ENCODE measurements at regions not wholly inside any gene's neighbourhood (a gene's known extent, or its start where the extent isn't known, plus 50 kb on each side); places are given as distances from the start of the nearest gene placed in this dataset.

DNA sequence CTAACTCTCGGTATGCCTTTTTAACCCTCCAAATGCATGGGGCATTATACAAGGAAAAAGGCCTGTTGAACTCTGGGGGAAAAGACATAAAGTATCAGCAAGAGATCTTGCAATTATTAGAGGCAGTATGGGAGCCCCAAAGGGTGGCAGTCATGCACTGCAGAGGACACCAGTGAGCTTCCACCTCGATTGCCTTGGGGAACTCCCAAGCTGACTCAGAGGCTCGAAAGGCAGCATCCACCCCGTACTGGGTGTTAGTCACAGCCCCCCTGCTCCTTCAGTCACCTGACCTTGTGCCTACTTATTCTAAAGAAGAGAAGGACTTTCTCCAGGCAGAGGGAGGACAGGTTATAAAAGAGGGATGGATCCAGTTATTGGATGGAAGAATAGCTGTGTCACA is 781.4 kb upstream of the TMEM132C start:
- H3K27ac ChIP-seq, result no peak overlapping the region
- TF ChIP-seq ZFX (IDR thresholded peaks at IDR 0.05), result no peak
- TF ChIP-seq, protein P1, sequence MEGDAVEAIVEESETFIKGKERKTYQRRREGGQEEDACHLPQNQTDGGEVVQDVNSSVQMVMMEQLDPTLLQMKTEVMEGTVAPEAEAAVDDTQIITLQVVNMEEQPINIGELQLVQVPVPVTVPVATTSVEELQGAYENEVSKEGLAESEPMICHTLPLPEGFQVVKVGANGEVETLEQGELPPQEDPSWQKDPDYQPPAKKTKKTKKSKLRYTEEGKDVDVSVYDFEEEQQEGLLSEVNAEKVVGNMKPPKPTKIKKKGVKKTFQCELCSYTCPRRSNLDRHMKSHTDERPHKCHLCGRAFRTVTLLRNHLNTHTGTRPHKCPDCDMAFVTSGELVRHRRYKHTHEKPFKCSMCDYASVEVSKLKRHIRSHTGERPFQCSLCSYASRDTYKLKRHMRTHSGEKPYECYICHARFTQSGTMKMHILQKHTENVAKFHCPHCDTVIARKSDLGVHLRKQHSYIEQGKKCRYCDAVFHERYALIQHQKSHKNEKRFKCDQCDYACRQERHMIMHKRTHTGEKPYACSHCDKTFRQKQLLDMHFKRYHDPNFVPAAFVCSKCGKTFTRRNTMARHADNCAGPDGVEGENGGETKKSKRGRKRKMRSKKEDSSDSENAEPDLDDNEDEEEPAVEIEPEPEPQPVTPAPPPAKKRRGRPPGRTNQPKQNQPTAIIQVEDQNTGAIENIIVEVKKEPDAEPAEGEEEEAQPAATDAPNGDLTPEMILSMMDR (conservative IDR thresholded peaks at IDR 0.05), result no peak

DNA sequence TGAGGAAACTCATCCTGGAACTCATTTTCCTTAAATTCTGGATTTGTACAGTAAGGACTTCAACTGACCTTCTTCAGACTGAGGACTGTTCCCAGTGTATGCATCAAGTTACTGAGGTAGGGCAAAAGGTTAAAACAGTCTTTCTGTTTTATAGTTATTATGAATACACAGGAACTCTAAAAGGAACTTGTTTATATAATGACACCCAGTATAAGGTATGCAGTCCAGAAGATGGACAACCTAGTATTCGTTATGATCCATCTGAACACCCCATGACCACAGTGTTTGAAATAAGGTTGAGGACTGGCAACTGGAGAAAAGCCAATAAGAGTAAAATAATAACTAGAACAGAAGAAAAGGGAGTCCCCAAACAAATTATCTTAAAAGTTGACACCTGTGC is 779.9 kb upstream of the TMEM132C start:
- no peak overlapping the region for H3K27ac ChIP-seq

DNA sequence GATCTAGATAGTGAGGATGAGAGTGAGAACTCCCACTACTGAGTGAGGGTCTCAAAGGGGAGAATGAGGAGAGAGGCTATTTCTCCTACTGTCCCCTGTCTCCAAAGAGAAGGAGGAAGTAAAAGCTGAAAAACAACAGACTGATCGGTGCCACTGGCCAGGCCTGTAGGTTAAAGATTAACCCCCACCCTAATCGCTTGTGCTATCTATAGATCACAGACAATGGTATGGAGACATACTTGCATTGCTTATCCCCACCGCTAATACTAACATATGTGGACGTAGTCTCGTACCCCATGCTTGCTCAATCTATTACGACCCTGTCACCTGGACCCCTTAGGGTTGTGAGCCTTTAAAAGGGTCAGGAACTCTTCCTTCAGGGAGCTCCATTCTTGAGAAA is 777.9 kb upstream of the TMEM132C start:
- no peak for TF ChIP-seq ZFX (IDR thresholded peaks at IDR 0.05)
- TF ChIP-seq, protein P1 (conservative IDR thresholded peaks at IDR 0.05), result no peak
- no peak overlapping the region for H3K27ac ChIP-seq

More for the DNA sequence above, 779.9 kb upstream of the TMEM132C start:
- TF ChIP-seq ZFX (IDR thresholded peaks at IDR 0.05), result no peak
- TF ChIP-seq, protein P1 (conservative IDR thresholded peaks at IDR 0.05), result no peak

DNA sequence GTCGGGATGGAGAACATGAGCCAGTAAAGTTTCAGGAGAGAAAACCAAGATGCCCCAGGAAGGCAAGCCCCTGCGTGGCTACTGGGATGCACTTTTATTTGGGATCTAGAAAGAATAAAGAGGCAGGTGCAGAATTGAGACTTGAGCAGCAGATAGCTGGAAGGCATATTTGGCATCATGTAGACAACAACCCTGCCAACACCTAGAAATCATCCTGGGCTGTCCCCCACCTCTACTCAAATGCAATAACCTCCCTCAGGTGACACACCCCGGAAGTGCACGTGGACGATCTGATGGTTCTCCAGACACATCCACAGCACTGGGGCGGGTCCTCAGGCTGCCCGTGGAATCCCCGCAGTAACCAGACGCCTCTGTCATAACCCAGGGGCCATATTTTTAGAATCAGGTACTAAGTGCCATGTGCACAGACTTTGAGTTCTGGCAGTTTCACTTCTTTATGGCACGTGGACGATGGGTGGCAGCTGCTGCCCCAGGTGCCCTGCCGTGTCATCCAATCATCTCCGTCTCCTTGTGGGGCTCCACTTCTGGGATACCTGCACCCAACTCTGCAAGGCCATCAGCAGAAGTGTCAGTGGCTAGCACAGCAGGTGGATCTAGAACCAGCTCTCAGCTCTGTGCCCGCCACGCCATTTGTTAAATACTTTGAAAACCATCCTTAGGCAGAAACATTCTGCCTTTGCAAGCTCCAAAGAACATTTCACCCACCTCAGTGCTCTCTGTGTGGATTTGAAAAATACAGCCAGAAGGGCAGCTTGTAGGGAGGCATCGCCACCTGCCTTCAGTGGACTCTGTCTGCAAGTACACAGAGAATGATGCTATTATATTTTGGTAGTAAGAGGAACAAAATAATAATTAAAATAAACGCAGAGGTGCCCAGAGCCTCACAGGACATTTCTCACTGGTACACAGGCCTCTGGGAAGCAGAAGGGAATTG is 771.7 kb upstream of the TMEM132C start:
- TF ChIP-seq, protein P1 (conservative IDR thresholded peaks at IDR 0.05), result no peak
- TF ChIP-seq ZFX (IDR thresholded peaks at IDR 0.05), result no peak
- H3K27ac ChIP-seq, result no peak overlapping the region

DNA sequence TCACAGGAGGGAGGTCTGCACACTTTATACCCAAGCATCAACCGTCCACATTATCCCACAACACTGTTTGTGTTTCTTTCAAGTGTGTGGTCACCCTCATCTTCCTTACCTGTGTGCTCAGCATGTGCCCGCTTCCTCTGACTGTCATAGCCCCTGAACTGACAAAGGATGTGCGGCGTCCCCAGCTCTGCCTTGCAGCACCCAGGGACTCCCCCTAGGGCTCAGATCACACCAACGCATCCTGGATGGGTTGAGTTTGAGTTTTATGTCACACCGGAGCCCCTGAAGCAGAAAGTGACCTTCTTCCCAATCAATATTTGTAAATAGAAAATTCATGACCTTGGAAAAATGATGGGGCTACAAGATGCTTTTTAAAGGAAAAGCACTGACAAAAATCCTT is 770.7 kb upstream of the TMEM132C start:
- TF ChIP-seq, protein P1 (conservative IDR thresholded peaks at IDR 0.05), result no peak
- TF ChIP-seq ZFX (IDR thresholded peaks at IDR 0.05), result no peak
- H3K27ac ChIP-seq, result no peak overlapping the region

DNA sequence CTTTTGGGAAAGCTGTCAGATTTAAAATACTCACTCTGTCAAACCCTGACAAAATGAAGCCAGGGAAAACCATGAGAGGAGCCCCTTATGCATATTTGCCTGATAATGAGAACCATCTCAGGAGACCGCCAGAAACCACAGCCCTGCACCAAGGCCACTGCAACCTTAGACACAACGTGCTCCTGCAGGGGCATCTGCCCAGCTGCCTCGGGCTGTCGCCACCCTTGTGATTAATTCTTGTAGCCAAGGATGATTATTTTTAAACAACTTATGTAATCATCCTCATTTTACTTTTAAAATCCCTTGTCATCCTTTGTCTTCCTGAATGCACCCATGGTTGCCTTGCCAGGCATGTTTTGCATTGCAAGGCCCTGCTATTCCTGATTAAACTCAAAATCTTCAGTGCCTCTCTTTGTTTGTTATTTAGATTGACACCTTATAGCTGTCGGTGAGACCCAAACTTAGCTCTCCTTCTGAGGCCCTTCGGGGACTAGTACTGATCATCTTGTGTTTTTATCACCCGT is 766.4 kb upstream of the TMEM132C start:
- H3K27ac ChIP-seq, result no peak overlapping the region
- TF ChIP-seq ZFX (IDR thresholded peaks at IDR 0.05), result no peak
- TF ChIP-seq, protein P1 (conservative IDR thresholded peaks at IDR 0.05), result no peak

DNA sequence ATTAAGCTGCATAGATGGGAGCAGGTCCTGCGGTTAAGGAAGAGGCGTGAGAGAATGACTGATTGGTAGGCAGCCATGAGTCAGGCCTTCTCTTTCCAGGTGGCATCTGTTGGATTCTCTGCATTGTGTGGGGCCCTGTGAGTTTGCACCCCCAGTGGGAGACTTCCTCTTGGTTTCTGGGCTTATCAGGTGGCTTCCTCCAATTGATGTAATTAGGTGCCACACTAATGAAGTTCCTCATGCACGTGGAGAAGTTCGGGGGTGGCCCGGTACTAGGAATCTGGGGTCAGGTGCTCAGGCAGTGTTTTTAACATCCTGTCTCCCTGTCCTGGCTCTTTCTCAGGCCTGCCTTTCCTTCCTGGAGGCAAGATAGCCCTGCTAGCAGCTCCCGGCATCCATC is 765.1 kb upstream of the TMEM132C start:
- no peak for TF ChIP-seq ZFX (IDR thresholded peaks at IDR 0.05)
- TF ChIP-seq, protein P1 (conservative IDR thresholded peaks at IDR 0.05), result no peak
- no peak overlapping the region for H3K27ac ChIP-seq
